NCI-H1048 (cell line): ENCODE measurements at regions not wholly inside any gene's neighbourhood (a gene's known extent, or its start where the extent isn't known, plus 50 kb on each side); places are given as distances from the start of the nearest gene placed in this dataset.
"Not testable (repeated sequence)": the region's sequence is repeated elsewhere in the genome, so short reads cannot be mapped to it uniquely, and the experiment has no call there.

ENCODE experiments used
- DNase-seq: peaks from one replicate; lab custom pipeline; 2025; lab: John Stamatoyannopoulos, UW

DNA sequence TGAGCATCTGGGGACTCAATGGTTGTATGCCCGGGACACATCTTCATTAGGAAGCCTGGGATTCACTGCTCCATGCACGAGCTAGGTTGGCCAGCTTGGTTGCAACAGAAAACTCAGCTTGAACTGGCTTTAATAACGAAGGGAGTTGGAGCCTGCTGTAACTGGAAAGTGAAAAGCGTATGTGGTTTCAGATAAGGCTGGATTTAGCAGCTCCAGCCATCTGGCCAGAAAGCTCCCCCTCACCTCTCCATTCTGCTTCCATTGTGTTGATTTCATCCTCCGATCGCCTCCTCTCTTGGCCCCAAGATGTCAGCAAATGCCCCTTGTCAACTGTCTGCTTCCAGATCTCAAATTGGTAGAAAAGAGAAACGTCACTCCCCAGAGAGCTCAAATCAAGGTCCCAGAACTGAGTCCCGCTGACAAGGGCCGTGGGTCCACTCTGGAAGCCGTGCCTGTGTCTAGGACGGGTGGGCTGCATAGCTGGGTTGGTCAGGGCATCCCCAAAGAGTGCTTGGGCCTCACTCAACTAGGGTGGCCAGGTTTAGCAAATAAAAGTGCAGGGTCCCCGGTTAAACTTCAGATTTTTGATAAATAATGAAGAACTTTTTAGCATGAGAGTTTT, 117.0 kb upstream of the PMEPA1 start:
- DNase-seq = no peak

DNA sequence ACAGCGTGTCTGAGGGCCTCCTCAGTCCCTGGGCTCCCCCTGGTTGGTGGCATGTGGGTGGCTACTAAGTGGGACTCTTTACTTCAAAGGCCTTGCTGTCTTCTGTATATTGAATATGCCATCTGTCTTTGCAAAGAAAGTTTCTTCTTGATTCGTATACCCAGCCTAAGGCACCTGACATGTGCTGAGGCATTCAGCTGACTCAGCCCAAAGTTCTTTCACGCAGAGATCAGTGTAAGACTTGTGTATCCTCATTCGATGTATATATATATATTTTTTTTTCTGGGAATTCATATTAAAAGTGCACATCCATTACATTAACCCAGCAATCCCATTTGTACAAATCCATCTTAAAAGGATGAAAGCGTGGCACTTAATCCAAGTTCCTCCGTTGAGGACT, 115.1 kb upstream of the PMEPA1 start:
- DNase-seq = no peak

DNA sequence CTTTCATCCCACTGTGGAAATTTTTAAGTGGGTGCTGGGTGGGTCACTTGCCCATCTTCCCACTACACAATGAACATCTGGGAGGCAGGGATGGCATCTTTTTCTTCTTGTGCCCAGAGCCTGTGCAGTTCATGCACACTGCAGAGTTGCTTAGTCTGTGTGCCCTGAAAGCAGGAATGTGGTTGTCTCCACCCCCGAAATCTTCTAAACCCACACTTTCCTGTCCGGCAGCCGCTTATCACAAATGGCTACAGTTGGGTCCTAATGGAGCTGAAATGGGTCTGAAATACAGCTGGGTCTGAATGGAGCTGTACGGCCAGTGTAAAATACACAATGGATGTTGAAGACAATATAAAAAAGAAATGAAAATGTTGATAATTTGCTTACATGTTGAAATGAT, 112.1 kb upstream of the PMEPA1 start:
- no peak for DNase-seq

DNA sequence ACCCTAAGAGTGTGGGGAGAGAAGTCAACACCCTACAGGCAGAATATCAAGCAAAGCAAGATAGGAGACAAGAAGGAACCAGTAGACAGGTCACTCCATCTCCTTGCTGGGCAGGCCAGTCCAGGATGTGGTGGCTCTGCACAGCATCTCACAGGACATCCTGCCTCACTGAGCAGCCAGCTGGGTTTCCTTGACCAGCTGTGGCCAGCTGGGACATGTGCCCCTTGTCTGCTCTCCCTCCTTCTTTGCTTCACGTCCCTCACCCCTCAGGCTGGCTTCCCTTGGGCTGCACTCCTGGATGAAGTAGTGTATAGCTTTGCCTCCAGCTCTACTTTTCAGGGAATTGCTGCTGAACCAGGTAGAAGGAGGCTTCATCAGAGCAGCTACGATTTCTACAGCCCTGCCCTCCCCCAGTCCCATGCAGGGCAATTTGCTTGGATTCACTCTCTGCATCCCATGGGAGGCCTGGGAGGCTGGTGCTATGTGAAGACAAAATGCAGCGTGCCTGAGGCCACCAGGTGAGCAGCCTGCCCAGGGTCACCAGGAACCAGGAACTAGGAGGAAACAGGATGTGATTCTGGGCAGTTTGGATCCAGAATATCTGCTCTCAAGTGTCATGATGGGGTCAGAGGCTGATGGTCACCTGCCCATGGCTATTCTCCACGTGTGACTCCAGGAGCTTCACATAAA, 110.0 kb upstream of the PMEPA1 start:
- no peak for DNase-seq

DNA sequence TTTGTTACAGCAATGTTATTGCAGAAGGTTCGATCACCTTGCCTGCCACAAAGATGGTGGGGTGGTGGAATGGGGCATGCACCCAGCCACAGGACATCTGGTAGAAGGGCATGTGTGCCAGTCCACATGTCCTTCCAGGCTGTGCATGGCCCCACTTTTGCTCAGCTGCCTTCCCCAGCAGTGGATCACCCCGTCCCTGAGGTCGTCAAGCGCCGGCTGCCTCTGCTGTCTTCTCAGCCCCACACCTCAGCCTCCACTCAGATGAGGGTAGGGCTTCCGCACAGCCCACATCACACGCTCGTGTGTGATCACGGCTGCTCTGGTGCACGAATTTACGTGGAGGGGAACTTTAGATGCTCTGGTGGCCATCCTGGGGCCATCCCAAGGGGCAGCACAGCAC, 109.5 kb upstream of the PMEPA1 start:
- DNase-seq = no peak

DNA sequence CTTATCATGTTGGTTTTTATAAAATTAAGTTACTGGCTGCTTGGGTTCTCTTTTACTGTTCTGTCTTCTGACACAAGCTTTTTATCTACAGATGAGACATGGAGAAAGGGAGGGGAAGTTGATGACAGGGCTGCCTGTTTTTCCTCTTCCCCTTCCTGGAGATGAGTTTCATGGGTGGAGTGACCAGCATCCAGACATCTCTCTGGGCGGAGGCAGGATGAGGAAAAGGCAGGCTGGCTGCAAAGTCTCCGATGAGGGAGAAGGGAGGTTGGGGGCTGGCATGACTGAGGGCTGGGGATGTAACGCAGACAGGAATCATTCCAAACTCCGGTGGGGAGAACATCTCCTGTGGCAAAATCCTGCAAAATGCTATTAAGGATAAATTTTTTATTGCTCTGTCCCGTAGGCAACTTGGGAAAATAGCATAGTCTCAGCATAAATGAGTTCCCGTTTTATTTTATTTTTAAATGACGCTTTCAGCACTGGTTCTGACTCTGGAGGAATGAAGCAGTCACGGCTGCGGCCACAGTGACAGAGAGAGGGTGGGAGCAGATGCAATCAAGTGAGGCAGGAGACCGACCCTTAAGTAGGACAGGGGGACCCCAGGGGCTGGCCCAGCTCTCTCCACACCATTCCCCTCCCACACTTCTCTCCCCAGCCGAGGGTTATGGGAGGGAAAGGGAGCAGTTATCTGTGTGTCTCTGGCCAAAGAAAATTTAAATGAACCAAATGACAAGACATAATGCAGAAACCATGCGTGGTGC, 108.8 kb upstream of the PMEPA1 start:
- no peak for DNase-seq

DNA sequence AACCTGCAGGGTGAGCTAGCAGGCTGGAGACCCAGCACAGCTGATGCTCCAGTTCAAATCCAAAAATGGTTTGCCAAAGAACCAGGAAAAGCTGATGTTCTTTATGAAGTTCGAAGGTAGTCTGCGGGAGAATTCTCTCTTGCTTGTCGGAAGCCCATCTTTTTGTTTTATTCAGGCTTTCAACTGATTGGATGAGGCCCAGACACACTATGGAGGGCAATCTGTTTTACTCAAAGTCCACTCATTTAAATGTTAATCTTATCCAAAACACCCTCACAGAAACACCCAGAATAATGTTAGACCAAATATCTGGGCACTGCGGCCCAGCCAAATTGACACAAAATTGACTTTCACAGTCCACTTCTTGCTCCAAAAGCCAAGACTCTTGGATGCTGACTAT, 105.6 kb upstream of the PMEPA1 start:
- DNase-seq = no peak

DNA sequence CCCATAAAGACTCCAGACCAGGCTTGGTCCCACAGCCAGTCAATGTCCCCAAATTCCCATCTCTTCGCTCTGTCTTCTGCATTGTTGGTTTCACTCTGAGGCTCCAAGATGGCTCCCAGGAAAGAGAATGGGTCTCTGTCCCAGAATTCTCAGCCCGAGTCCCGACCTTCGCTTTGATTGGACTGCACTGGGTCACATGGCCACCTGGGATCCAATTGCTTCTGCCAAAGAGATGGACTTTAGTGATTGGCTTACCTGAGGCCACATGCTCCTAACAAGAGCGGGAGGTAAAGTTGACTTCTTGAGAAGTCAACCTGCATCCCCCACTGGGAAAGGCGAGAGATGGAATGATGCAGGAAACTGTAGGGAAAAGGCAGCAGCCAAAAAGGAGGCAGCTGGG, 104.7 kb upstream of the PMEPA1 start:
- DNase-seq = no peak

DNA sequence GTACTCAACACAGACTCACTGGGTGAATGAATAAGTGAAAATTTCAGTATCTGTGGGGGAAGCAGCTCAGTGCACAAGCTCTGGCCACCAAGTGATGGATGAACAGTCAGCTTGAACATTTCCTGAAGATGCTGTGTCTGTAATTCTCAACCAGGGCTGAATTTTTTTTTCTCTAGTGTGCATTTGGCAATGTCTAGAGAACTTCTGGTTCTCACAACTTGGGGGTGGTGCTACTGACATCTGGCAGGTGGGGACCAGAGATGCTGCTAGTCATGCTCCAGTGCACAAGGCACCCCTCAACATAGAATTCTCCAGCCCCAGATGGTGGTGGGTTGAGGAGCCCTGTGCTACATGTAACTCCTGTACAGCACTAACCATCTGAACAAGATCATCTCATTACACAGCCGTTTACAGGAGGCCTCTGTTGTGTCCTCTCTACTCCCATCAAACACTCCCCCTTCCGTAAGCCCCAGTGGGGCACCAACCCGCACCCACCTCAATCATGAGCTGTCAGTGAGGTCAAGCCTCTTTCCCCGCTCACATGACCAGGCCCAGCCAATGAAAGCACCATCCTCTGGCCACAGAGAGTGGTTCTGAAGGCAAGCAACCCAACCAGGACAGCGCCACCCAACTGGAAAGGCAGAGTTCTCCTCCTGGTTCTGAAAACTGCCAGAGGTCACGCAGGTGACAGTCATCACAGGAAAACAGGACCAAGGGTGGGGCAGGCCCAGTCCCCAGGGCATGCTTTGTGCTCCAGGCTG, 103.9 kb upstream of the PMEPA1 start:
- DNase-seq = no peak

DNA sequence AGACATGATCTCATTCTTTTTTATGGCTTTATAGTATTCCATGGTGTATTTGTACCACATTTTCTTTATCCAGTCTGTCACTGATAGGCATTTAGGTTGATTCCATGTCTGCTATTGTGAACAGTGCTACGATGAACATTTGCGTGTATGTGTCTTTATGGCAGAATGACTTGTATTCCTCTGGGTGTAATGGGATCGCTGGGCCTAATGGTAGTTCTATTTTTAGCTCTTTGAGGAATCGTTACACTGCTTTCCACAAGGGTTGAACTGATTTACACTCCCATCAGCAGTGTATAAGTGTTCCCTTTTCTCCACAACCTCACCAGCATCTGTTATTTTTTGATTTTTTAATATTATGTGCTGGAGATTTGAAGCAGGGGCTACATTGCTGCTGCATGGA, 102.8 kb upstream of the PMEPA1 start:
- not testable (repeated sequence) for DNase-seq

DNA sequence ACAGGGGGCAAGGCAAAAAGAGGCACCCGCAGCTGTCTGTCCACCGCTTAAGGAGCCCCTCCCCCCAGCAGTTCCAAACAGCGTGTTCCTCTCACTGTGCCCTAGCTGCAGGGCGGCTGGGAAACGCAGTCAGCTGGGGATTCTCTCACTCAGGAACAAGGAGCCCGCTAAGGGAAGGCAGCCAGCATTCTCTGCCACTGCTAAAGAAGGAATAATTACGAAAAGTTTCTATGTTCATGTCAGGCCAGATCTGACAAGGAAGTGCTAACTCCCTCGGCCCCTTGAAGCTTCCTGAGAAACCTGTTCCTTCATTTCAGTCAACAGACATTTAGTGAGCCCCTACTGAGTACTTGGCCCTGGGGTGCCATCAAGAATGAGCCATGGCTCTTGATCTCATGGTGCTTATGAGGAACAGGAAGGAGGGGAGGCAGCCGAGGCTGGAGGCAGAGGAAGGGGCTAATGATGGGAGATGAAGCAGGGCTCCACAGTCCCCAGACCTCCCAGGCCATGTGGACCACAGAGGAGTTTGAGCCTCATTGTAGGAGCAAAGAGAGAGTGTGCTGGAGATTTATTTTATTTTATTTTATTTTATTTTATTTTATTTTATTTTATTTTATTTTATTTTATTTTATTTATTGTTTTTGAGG, 101.7 kb upstream of the PMEPA1 start:
- no peak for DNase-seq

DNA sequence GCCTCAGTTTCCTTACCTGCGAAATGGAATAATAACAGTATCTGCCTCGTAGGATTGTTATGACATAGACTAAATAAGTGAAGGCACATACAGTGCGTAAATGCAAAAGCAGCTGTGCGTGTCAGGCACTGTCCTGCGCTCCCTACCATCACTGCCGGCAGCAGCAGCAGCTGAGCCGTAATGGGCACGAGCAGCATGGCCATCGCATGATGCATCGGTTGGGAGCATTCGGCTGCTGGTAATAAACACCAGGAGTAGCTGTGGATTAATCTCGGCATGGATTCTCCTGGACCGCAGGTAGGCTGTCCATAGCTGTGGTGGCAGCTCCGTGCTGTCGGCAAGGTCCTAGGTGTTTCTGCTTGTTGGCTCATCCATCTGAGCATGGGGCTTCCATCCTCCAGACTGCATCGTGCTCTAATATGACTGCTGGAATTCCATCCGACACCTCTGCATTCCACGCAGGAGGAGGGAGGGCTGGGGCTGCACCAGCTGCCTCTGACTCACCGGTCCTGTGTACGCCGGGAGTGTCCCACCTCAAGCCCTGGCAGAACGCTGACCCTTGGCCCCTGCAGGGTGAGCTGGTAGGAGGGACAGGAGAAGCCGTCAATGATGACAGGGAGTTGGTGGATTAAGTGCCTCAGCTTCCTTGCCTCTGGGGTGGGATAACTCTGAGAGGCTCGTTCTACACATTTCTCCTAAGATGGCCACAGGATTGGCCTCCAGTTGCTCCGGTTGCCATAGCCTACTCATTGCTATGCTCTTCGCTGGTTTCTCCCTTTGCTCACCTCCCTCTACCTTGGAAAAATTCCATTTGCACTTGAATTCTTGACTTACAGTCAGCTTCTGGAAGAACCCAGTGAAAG, 100.9 kb upstream of the PMEPA1 start:
- DNase-seq = no peak

DNA sequence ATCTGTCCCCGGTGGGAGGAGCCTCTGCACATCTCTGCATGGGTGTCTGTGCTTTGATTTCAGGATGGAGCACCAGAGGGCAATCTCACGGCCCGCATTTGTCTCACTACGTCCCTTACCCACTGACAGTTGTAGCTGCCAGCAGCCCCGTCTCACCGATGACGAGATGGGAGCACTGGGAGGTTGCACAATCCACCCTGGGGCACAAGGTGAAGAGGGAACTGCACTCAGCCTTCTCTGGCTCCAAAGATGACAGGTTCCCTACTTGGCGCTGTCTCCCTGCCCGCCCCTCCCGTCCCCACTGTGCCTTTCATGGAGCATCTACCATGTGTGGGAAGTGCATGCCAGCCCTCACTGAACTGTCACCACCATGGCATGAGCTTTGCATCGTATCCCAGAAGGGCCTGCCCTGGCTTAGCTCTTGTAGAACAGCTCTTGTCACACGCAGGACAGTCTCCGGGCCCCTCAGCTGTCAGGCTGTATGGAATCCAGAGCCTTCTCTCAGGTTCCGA, 99.9 kb upstream of the PMEPA1 start:
- no peak for DNase-seq

DNA sequence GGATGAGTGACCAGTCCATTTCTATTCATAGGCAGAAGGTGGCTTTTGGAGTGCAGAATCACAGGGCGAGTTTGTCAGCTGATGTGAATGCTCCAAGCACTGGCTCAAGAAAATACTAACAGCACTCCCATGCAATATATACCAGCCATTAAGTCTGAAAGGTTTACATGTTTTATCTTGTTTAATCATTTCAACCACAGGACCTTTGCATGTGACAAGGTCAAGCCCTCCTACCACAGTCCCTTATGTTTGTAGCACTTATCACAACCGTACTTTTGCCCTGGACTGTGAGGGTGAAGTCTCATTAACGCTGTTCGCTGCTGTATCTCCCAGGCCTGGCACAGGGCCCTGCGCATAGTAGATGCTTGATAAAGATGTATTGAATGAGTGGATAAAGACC, 99.3 kb upstream of the PMEPA1 start:
- no peak for DNase-seq

DNA sequence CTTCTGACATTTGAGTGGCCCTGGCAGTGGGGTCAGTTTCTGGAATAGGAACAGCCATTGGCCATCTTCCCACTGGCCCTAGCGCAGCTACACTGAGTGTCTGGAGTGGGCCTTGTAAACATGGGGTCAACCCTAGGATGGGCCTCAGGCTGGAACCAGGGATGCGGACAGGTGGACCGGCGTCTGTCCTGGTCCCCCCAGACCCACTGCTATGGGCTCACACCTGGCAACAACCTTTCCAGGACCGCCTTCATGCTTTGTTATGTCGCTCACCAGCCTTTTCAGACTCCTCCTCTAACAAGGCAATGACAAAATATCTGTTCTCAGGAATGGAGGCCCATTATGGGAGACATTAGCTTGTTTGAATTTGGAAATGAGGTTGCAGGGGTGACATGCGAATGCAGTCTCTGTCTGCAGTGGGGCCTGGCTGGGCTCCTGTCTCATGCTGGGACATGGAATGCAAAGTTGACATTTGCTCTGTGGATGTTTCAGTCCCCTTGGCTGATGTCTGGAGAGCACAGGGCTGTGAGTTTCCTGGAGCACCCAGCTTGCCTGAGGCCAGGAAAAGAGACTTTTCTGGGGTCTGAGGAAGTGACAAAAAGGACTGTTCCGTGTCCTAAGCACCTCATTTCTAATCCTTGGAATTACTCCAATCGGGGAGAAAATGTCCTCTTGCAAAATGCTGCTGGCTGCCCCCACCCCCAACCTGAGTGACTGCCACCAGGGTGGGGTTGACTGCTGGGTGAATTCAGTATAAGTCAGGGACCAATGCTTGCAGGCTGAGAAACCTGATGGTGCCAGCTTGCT, 98.7 kb upstream of the PMEPA1 start:
- no peak for DNase-seq

DNA sequence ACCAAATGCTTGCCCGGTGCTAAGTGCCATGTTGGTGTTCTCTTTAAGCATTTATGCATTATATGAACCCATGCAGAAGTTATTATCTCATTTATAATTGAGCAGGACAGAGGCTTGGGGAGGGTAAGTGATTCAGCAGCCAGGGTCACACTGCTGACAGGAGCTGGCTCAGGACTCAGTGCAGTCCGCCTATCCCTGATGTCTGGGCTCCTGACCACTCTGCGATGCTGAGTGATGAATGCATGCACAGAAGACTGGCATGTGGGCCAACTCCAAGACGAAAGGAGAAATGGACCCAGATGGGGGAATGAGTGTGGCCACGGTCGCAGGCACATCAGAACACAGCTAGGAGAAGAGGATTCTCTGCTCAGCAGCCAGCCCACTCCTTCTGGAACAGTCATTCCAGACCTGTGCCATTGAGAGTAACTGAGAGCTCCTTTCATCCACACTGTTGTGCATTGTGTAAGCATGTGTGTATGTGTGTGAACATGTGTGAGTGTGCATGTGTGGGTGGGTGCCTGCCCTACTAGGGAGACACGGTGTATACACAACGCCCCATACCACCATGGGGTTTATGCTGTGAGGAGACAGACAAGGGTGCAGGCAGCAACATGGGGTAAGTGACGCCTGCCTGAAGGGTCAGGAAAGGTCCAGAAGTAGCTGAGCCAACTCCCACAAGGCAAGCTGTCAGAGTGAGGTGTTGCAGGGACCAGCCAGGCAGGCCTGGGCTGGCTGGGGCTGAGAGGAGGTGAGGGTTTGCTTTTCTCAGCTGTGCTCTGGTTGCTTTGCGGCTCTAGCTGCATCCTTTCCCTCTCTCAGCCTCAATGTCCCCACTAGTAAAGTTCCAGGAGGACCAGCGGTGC, 97.8 kb upstream of the PMEPA1 start:
- no peak for DNase-seq

DNA sequence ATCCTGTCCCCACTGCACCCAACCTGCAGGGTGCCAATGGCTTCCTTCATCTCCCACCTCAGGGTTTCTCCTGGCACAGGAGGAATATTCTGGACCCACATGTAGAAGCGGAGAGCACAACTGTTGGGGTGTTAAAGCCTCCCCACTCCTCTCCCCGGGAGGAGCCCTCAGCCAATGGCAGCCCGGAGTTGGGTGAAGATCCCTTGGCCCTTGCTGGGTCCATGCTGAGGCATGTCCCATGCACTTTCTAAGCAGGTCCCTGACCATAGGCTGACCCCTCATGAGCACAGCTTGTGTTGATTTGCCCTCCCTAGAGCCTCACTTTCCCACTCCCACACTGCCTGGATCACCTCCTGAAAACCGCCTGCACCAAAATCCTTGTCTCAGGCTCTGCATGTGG, 97.2 kb upstream of the PMEPA1 start:
- no peak for DNase-seq

DNA sequence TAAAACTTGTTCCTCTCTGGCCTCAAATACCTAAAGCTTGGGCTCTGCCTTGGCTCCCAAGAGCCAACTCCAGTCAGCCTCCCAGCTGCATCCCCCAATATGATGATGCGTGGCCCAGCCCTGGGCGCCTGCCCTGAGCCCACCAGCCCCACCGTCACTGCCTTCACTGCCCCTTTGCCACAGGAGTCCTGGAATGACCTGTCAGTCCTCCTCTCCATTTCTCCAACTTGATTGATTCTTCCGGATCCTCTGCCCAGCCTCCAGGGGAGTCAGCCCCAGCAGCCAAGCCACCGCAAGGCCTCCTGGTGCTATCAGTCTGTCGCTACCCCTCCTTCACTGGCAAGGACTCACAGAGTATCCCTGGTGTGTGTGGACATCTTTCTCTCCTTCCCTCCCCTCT, 96.7 kb upstream of the PMEPA1 start:
- no peak for DNase-seq

DNA sequence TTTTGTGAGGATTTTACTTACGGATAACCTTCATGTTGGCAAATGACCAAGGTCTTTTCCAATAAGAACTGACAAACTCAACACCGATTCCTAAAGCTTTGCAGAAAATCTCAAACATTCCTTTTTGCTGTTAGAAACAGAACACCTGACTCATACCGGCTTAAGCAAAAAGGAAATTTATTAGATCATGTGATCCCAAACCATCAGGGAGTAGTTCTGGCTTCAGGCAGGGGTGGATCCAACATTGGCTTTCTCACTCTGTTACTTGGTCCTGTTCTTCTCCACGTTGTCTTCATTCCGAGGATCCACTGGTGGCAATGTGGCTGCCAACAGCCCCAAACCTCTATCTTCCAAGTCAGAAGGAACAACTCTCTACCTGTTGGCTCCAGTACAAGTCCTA, 95.9 kb upstream of the PMEPA1 start:
- DNase-seq = no peak
